HuH-7.5 (cell line): ENCODE measurements at regions not wholly inside any gene's neighbourhood (a gene's known extent, or its start where the extent isn't known, plus 50 kb on each side); places are given as distances from the start of the nearest gene placed in this dataset.
"Not testable (repeated sequence)": the region's sequence is repeated elsewhere in the genome, so short reads cannot be mapped to it uniquely, and the experiment has no call there.

ENCODE experiments used
- DNase-seq: peaks from one replicate; pipeline ENCODE4 v3.0.0; 2011; ENCODE audit warnings: low spot score

DNA sequence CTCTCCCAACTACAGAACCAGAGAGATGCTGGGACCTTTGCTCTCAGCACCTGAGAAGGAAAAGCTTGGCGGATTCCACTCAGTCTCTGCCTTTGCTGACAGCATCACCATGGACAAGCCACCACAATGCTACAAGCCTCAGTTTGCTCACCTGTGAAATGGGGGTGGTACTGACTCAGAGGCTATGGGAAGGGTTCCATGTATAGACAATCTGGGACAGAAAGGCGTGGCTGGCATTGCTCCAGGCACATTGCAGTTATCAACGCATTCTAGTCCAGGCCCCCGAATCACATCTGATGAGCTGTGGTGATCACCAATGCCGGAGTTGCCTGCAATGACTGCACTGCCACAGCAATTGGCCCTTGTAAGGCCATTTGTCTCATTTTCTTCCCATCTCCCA is 72.6 kb downstream of the ISX start:
- no peak for DNase-seq

GRCh38 chr22:35140879-35141745 is 75.2 kb downstream of the ISX start:
- DNase-seq = no peak

DNA sequence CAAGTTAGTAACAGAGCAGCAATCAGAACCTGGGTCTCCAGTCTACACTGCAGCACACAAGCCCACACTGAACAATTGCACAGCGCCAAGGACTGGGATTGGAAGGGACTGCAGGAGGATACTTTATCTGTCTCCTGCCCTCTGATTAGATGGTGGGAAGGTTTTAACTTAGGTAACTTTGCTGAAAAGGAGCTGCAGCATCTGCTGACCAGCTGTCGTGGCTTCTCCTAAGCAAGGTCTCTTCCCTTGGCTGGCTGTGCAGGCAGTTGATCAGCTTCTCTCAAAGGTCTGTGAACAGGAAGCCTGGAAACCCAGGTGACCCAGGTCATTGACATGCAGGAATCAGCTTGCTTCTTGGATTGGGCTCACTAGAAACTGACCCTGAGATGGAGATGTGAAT is 82.4 kb downstream of the ISX start:
- DNase-seq = no peak

DNA sequence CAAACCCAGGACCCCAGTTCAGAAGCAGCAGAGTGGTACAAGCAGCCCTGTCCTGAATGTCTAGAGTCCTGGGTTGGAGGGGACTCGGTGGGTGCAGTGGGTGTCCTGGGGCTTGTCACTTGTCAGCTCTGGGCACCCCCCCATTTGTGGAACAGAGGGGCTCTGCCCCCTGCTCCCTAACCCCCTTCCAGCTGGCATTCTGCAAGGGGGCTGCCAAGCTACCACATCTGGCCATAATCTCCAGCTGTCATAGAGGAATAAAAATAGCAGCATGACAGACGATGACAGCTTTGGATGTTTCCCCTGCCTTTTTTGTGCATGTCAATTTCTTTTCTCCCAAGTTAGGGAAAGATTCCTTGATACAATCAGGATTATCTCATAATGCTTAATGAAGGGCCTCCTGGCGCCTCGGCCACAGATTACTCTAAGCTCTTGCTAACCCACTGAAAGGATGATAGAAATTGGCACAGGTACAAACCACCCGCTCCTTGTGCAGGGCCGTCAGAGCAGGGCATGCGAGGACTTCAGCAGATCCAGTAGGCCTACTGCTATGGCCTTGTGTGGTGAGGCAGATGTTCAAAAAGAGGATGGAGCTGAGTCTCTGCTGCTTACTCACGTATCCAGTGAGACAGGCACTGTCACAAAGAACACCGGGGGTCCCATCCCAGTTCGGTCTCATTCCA is 83.0 kb downstream of the ISX start:
- no peak for DNase-seq

DNA sequence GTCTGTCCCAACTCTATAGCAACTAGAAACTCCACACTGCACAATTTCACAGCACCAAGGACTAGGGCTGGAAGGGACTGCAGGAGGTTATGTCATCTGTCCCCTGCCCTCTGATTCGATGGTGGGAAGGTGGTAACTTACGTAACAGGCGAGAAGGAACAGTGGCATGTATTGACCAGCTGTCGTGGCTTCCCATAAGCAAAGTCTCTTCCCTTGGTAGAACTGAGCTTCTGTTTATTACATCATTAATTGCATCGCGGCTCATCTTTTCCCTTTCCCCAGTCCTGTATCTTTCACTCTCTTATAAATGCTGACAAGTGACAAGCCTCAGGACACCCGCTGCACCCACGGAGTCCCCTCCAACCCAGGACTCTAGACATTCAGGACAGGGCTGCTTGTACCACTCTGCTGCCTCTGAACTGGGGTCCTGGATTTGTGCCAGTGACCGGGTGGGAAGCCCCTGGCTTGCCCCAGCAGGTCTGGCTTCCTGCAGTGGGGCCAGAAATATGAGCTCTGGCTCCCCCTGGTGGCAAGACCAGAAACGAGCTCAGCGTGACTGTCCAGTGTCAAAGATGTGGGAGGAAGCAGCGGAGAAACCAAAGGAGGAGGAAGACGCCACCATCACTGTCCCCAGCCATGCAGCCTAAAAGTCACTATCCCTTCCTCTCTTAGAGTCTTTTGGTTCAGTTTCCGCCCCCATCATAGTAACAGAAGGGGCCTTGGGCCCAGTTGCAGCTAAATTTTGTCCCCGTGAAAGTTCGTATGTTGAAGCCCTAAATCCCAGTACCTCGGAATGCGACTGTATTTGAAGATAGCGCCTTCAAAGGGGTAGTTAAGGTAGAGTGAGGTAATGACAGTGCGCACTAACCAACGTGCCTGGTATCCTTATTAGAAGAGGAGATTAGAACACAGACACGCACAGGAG is 84.5 kb downstream of the ISX start:
- DNase-seq = peak; percentile 19

DNA sequence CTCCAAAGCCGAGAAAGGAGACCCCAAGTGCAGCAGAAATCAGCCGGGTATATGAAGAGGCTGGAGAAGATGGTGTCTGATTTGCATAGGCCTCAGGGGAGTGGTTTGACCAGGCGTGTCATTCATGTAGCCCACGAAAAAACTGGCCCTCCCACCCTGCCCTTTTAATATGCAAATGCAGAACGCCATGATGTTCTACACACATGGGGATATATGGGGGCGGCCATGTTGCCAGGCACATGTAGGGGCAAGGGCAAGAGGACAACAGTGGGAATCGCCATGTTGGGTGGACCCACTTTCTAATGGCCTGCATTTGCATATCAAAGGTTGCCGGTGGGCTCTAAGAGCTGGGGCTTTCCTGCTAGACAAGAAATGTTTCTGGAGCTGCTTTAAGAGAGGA is 86.4 kb downstream of the ISX start:
- no peak for DNase-seq

GRCh38 chr22:35154937-35155387 is 89.0 kb downstream of the ISX start:
- DNase-seq = peak; percentile 51

GRCh38 chr22:35155403-35156025 is 89.6 kb downstream of the ISX start:
- DNase-seq = no peak

- DNase-seq = no peak
Measured at GRCh38 chr22:35156945-35157344, 91.0 kb downstream of the ISX start.

DNA sequence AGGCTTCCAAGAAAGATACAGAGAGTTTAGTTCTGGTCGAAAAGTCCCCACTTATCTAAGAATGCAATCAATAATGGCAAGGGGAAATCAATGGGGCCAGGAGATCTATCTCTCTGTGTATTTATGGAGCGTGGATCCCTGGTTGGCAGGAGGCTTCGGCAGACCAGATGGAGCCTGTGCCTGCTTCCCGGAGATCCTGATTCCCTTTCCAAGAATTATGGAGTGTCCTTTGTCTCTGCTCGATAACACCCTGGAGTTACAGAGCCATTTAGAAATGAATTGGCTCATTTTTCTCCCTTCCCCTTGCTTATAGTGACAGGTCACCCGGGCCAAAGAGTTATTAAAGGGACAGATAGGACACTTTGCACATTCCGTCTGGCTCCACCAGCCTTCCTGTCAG is 92.4 kb downstream of the ISX start:
- DNase-seq = no peak

DNA sequence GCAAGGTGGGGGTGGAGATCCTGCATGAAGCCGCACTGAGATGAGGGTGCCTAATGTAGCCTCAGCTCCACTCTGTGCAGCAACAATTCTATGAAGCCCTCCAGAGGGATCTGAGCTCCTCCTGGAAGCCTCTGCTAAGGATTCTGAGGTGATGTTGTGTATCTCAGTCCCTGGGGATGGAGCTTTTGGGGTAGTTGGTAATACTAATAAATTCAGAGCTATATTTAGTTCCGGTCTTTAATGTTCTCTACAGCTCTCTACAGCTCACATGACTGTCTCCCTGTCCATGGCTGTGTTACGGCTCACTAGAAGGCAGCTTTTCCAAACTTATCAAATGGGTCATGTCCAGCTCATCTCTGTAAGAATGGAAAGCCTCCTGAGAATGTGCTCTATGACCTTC is 93.4 kb downstream of the ISX start:
- no peak for DNase-seq

DNA sequence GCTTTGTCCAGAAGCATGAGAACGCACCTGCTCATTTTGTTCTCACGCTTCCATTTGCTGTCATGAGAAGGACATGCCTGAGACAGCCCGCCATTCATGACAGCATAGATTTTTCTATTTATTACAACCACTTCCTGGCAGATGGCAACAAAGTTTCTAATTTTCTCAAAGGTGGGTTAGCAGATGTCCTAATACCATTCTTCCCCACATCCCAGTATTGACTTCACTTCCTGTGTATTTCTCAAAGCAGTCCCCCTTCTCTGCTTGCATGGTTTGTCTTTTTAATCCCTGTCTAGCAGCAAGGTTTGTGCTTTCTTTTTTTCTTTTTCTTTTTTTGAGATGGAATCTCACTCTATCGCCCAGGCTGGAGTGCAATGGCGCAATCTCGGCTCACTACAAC is 94.3 kb downstream of the ISX start:
- DNase-seq = no peak

DNA sequence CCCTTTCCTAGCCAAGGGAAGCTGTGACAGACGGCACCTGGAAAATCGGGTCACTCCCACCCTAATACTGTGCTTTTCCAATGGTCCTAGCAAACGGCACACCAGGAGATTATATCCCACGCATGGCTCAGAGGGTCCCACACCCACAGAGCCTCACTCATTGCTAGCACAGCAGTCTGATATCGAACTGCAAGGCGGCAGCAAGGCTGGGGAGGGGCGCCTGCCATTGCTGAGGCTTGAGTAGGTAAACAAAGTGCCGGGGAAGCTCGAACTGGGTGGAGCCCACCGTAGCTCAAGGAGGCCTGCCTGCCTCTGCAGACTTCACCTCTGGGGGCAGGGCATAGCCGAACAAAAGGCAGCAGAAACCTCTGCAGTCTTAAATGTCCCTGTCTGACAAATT is 91.4 kb upstream of the HMGXB4 start:
- not testable (repeated sequence) for DNase-seq

DNA sequence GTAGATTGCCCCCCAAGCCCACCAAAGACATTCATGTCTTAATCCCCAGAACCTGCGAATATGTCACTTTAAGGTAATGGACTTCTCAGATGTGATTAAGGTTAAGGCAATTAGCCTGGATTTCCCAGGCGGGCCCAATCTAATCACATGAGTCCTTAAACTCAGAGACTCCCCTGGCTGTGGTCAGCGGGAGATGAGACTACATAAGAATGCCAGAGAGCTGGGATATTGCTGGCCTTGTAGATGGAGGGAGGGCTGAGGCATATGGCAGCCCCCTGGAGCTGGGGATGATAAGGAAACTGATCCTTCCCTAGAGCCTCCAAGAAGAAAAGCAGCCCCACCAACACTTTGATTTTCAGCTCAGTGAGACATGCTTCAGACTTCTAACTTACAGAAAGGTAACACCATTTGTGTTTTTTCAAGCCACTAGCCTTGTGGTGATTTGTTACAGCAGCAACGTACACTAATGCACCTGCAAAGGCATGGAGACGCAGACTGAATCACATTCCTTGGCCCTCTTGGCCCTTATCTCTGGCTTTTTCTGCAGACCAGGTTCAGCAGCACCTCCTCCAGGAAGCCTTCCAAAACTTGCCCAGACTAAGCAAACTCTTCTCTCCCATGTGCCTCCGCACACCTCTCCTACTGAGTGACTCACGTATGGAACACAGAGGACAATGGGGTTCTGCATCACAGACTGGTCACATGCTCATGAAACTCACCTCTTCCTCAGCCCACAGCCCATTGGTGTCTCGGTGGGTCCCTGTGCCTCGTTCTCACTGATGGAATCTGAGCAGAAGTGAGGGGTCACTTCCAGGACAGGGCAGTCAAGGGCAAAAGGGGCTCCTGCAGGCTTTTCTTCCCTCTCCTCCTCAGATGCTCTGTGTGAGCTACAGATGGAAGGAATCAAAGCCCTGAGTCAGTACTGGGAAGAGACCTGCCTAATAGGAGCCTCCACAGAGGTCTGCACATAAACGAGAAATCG is 86.3 kb upstream of the HMGXB4 start:
- no peak for DNase-seq

- no peak for DNase-seq
Measured at GRCh38 chr22:35172442-35172841, 84.9 kb upstream of the HMGXB4 start.

- no peak for DNase-seq
Measured at GRCh38 chr22:35173655-35174054, 83.6 kb upstream of the HMGXB4 start.

- DNase-seq = no peak
Measured at GRCh38 chr22:35174401-35175038, 82.8 kb upstream of the HMGXB4 start.

DNA sequence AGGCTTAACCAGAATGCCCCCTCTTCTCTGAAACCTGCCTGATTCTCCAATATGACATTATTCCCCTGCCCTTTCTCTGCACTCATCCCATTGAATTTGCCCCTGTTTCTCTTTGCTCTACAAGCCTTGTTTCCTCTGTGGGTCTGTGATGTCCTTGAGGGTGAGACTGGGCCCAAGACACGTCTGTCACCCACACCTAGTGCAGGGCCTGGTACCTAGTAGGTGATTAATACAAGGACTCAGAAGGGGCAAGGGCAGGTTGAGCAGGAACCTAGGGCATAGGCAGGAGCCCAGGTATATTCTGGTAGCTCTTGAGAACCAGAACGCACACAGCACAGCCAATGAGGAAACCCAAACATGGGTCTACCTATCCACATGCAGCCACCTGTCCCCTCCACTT is 81.9 kb upstream of the HMGXB4 start:
- DNase-seq = no peak

DNA sequence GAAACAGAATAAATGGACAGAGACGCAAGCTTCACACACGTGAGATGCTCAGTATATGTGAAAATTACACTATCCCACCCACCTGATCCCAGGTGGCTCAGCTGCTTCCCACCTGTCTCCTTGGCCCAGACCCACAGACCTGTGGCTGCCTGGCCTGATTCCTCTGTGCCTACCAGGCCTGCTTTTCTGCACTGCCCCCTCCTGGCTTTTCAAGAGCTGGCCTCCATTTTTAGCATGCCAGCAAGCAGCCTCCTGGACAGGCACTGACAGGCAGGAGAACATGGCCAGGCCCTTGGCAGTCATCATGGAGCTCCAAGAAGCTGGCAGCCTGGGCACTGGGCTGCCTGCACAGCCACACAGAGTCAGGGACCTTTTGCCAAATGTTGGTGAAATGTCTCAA is 79.5 kb upstream of the HMGXB4 start:
- DNase-seq = no peak

DNA sequence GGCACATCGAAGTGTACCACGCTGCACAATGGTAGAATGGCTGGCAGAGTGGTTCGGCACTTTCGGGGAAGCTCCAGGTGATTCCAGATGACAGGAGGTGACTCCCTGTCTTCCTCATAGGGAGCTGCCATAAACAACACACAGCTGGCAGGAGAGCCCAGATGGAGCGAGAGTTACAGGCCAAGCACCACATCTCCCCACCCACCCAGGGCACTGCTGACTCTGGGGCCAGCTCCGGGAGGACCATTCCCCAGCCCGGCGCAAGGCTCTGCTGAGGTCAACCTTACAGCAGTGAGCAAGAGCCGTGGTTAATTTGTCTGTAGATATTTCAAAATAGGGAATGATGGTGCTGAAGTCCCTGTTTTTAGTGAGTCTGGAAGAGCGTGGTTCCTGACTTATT is 78.8 kb upstream of the HMGXB4 start:
- no peak for DNase-seq
